ENCODE measurements at regions not wholly inside any gene's neighbourhood (a gene's known extent, or its start where the extent isn't known, plus 50 kb on each side); places are given as distances from the start of the nearest gene placed in this dataset.

DNA sequence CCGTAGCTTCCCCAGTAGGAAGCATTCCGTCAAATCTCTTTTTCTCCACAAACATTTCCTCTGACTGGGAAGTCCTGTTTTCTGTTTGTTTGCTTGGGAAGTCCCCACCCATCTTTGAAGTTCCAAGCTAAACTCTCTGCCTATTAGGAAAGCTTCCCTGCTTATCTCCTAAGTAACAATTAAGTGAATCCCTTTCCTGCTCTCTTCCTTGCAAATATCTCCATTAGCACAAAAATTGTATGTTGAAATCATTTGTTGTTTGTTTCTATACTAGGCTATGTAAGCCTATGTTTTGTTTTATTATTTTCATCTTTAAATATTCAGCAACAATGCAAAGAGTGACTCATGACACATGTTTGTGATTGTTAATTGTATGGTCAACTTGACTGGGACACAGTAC is 812.6 kb upstream of the LRATD1 start:
- no peak for DNase-seq (ENCODE audit: low spot score)
- POLR2A ChIA-PET = no interaction called here
- CTCF ChIA-PET (ENCODE audit: low intra/inter-chr PET ratio, low total read pairs) = no interaction called here
- 3% methylated on average over 2 of the region's 2 CpGs for WGBS (ENCODE audit: low lambda C conversion rate)
- in situ Hi-C loops (cut with HindIII; ENCODE audit: extremely low pct_ligation_motif_present, low pct_unique_long_range_greater_than_20kb) (no loop called here), intact Hi-C loops (cut with micrococcal nuclease; ENCODE audit: unreplicated experiment) (no loop called here)
- H3K4me3 ChIP-seq (replicated peaks in 1 of 3; ENCODE audit: insufficient read depth in 1 of 3, low read depth in 2 of 3, low read length in 3 of 3) = no peak overlapping the region
- H3K9ac ChIP-seq (ENCODE audit: insufficient read depth, low read depth, low read length) = no peak overlapping the region
- peak; percentile 21 for FAIRE-seq
- no peaks in the 10 kb centered on the region for H3K79me2 ChIP-seq (ENCODE audit: insufficient read depth, low read length)
- BruUV-seq (replicated peaks) = no TSS peak
- ATAC-seq = no peak
- no peaks in the 10 kb centered on the region for H4K20me1 ChIP-seq (ENCODE audit: insufficient read depth, low read length)
- no peaks in the 10 kb centered on the region for H3K27me3 ChIP-seq (ENCODE audit: control insufficient read depth in 1 of 2, insufficient read depth in 2 of 2, low read length in 2 of 2)
- H3K27ac ChIP-seq (ENCODE audit: extremely low read length, insufficient read depth, low read length) = no peak overlapping the region
- no peaks in the 10 kb centered on the region for H3K36me3 ChIP-seq (replicated peaks in 1 of 2; ENCODE audit: control insufficient read depth in 1 of 2, insufficient read depth in 2 of 2, low read length in 2 of 2)
- no peak for TF ChIP-seq ZFP36L2 (CRISPR knock-in tag; IDR thresholded peaks at IDR 0.05)
- TF ChIP-seq RORA (CRISPR knock-in tag; IDR thresholded peaks at IDR 0.05) = no peak
- TF ChIP-seq WIZ (CRISPR knock-in tag; IDR thresholded peaks at IDR 0.05) = no peak
- no peak for TF ChIP-seq ZEB1 (IDR thresholded peaks at IDR 0.05; ENCODE audit: insufficient replicate concordance, low read depth)
- no peak for TF ChIP-seq SP4 (CRISPR knock-in tag; IDR thresholded peaks at IDR 0.05)
- no peak for TF ChIP-seq ZSCAN21 (CRISPR knock-in tag; IDR thresholded peaks at IDR 0.05; ENCODE audit: borderline replicate concordance)
- no peak for TF ChIP-seq RFX1 (IDR thresholded peaks at IDR 0.05)
- no peak for TF ChIP-seq ZNF614 (CRISPR knock-in tag; IDR thresholded peaks at IDR 0.05; ENCODE audit: borderline replicate concordance)
- TF ChIP-seq STAG1 (CRISPR knock-in tag; IDR thresholded peaks at IDR 0.05) = no peak
- no peak for TF ChIP-seq POGZ (CRISPR knock-in tag; IDR thresholded peaks at IDR 0.05)
- no peak for TF ChIP-seq ZNF496 (CRISPR knock-in tag; IDR thresholded peaks at IDR 0.05; ENCODE audit: insufficient replicate concordance)
- no peak for TF ChIP-seq ZNF235 (CRISPR knock-in tag; IDR thresholded peaks at IDR 0.05; ENCODE audit: borderline replicate concordance)
- TF ChIP-seq SP140L (CRISPR knock-in tag; IDR thresholded peaks at IDR 0.05; ENCODE audit: borderline replicate concordance) = no peak
- TF ChIP-seq ZNF30 (CRISPR knock-in tag; IDR thresholded peaks at IDR 0.05) = no peak
- no peak for TF ChIP-seq DZIP1 (CRISPR knock-in tag; IDR thresholded peaks at IDR 0.05)
- no peak for TF ChIP-seq ZNF549 (CRISPR knock-in tag; IDR thresholded peaks at IDR 0.05)
- no peak for TF ChIP-seq ZNF350 (CRISPR knock-in tag; IDR thresholded peaks at IDR 0.05; ENCODE audit: borderline replicate concordance, low read depth)
- TF ChIP-seq RBM22 (optimal IDR thresholded peaks at IDR 0.05; ENCODE audit: low read length) = no peak
- H3K4me2 ChIP-seq (ENCODE audit: low read depth, low read length) = no peak overlapping the region
- peaks cover 43% of the 10 kb centered on the region for H3K9me3 ChIP-seq (ENCODE audit: low read length)
- H2AFZ ChIP-seq (ENCODE audit: low read length) = no peak overlapping the region
- no peaks in the 10 kb centered on the region for H3K4me1 ChIP-seq (ENCODE audit: insufficient read depth, low read length)

All from HepG2 (cell line).